ENCODE measurements at regions not wholly inside any gene's neighbourhood (a gene's known extent, or its start where the extent isn't known, plus 50 kb on each side); places are given as distances from the start of the nearest gene placed in this dataset.
A peak's percentile ranks its signal among the peaks of the same experiment; 100 is the strongest.

DNA sequence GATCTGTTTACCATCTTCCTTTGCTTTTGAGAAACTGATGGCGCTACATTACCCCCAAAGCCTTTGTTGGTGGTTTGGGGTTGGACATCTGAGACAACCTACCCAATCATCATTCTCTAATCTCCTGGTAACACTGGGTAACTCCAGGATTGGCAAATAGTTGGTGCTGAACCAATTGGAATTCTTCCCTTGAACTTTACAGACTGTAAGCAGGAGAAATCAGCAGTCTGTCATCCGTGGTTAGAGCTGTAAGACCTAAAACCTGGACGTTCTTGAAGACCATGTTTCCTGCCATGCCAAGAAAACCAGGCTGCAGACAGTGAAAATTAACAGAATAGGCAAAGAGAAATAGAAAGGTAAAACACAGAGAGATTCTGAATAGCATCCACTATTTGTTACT lies 398.8 kb upstream of the SALL1 start:
- H3K4me1 ChIP-seq (ENCODE audit: control insufficient read depth, insufficient read depth, low read length), result peaks cover 10% of the 10 kb centered on the region
- no peak overlapping the region; the same call in 1 of the 2 replicates for H3K4me2 ChIP-seq (ENCODE audit: low read depth, low read length)
- ChIA-PET POLR2A (ENCODE audit: unreplicated experiment) (no interaction called here), CTCF (interaction anchor here (1.4 kb wide), 1 partner anchor 19 kb away, joined by 3 read pairs; no protein-coding TSS in a partner anchor)
- in situ Hi-C loops (cut with MboI; ENCODE audit: low sequenced_read_pairs) (no loop called here), intact Hi-C loops (cut with micrococcal nuclease) (loop anchor here (5.0 kb wide), 1 partner anchor 398 kb away; the partner anchor contains the start of gene SALL1), dilution Hi-C loops (cut with HindIII; ENCODE audit: low sequenced_read_pairs, unreplicated experiment) (no loop called here)
- no peak overlapping the region for H2AK5ac ChIP-seq (ENCODE audit: low read depth, low read length)
- no peak overlapping the region for H2BK5ac ChIP-seq (ENCODE audit: low read depth, low read length, poor library complexity, severe bottlenecking)
- H3K56ac ChIP-seq (ENCODE audit: extremely low read depth, insufficient read depth, low read length), result no peak overlapping the region
- H3K27me3 ChIP-seq (ENCODE audit: control insufficient read depth, insufficient read depth, low read length), result no peaks in the 10 kb centered on the region
- H3K18ac ChIP-seq (ENCODE audit: low read depth, low read length), result peak overlapping the region; percentile 59; the same call in 1 of the 2 replicates
- no peaks in the 10 kb centered on the region for H3K79me1 ChIP-seq (ENCODE audit: low read depth in 1 of 2, low read length in 2 of 2)
- ATAC-seq (ENCODE audit: low read depth), result peak; percentile 48; the same call in 1 of the 2 replicates
- H3K14ac ChIP-seq (replicated peaks; ENCODE audit: low read depth, low read length), result peak overlapping the region; percentile 49; the same call in 1 of the 2 replicates
- H4K20me1 ChIP-seq (ENCODE audit: insufficient read depth, low read length), result no peaks in the 10 kb centered on the region
- H2AFZ ChIP-seq (replicated peaks; ENCODE audit: low read length, poor library complexity), result no peak overlapping the region
- H2BK20ac ChIP-seq (ENCODE audit: low read depth, low read length), result peak overlapping the region; percentile 51; the same call in 1 of the 2 replicates
- H3K9me3 ChIP-seq (ENCODE audit: control insufficient read depth, insufficient read depth, low read length), result no peaks in the 10 kb centered on the region
- no peak overlapping the region for H3K4ac ChIP-seq (ENCODE audit: low read depth, low read length)
- H3K9ac ChIP-seq (ENCODE audit: low read depth, low read length), result no peak overlapping the region
- no peak for TF ChIP-seq CHD1 (IDR thresholded peaks at IDR 0.05; ENCODE audit: low read depth, low read length)
- no peak for TF ChIP-seq NFE2L2 (IDR thresholded peaks at IDR 0.05; ENCODE audit: low read depth, low read length)
- TF ChIP-seq, protein P1, sequence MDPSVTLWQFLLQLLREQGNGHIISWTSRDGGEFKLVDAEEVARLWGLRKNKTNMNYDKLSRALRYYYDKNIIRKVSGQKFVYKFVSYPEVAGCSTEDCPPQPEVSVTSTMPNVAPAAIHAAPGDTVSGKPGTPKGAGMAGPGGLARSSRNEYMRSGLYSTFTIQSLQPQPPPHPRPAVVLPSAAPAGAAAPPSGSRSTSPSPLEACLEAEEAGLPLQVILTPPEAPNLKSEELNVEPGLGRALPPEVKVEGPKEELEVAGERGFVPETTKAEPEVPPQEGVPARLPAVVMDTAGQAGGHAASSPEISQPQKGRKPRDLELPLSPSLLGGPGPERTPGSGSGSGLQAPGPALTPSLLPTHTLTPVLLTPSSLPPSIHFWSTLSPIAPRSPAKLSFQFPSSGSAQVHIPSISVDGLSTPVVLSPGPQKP (IDR thresholded peaks at IDR 0.05; ENCODE audit: borderline replicate concordance, low read depth, low read length), result no peak
- no peak for TF ChIP-seq SMC3 (IDR thresholded peaks at IDR 0.05; ENCODE audit: low read depth, low read length)
- no peak for TF ChIP-seq MXI1 (IDR thresholded peaks at IDR 0.05; ENCODE audit: borderline replicate concordance, low read depth, low read length)
- no peak for TF ChIP-seq BHLHE40 (IDR thresholded peaks at IDR 0.05; ENCODE audit: low read depth, low read length)
- TF ChIP-seq RCOR1 (IDR thresholded peaks at IDR 0.05; ENCODE audit: insufficient replicate concordance, low read length), result no peak
- TF ChIP-seq, protein P2, sequence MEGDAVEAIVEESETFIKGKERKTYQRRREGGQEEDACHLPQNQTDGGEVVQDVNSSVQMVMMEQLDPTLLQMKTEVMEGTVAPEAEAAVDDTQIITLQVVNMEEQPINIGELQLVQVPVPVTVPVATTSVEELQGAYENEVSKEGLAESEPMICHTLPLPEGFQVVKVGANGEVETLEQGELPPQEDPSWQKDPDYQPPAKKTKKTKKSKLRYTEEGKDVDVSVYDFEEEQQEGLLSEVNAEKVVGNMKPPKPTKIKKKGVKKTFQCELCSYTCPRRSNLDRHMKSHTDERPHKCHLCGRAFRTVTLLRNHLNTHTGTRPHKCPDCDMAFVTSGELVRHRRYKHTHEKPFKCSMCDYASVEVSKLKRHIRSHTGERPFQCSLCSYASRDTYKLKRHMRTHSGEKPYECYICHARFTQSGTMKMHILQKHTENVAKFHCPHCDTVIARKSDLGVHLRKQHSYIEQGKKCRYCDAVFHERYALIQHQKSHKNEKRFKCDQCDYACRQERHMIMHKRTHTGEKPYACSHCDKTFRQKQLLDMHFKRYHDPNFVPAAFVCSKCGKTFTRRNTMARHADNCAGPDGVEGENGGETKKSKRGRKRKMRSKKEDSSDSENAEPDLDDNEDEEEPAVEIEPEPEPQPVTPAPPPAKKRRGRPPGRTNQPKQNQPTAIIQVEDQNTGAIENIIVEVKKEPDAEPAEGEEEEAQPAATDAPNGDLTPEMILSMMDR (conservative IDR thresholded peaks at IDR 0.05; ENCODE audit: low read depth, low read length), result no peak
- TF ChIP-seq RFX5 (IDR thresholded peaks at IDR 0.05; ENCODE audit: low read depth, low read length), result no peak
- TF ChIP-seq MAFK (IDR thresholded peaks at IDR 0.05; ENCODE audit: low read depth, low read length), result no peak
- no peak for TF ChIP-seq RAD21 (IDR thresholded peaks at IDR 0.05; ENCODE audit: low read length)
- TF ChIP-seq, protein P3, sequence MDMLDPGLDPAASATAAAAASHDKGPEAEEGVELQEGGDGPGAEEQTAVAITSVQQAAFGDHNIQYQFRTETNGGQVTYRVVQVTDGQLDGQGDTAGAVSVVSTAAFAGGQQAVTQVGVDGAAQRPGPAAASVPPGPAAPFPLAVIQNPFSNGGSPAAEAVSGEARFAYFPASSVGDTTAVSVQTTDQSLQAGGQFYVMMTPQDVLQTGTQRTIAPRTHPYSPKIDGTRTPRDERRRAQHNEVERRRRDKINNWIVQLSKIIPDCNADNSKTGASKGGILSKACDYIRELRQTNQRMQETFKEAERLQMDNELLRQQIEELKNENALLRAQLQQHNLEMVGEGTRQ (IDR thresholded peaks at IDR 0.05; ENCODE audit: low read depth, low read length), result no peak
- TF ChIP-seq MAZ (IDR thresholded peaks at IDR 0.05; ENCODE audit: borderline replicate concordance, low read depth, low read length), result no peak
- TF ChIP-seq FOS (IDR thresholded peaks at IDR 0.05; ENCODE audit: low read depth, low read length), result no peak
- no peak for TF ChIP-seq CEBPB (IDR thresholded peaks at IDR 0.05; ENCODE audit: low read depth, low read length)
- no peak for TF ChIP-seq POLR2A (IDR thresholded peaks at IDR 0.05; ENCODE audit: low read depth, low read length)
- H2AK9ac ChIP-seq (replicated peaks; ENCODE audit: low read depth, low read length, poor library complexity), result no peak overlapping the region
- no peak overlapping the region for H4K5ac ChIP-seq (ENCODE audit: low read depth, low read length)
- BruUV-seq (replicated peaks), result no TSS peak
- no peaks in the 10 kb centered on the region for H3K36me3 ChIP-seq (ENCODE audit: control insufficient read depth, insufficient read depth, low read length)
- H3K23ac ChIP-seq (ENCODE audit: low read depth, low read length), result no peak overlapping the region
- 63% methylated on average over 2 of the region's 3 CpGs; no CpG with 5 or more reads in 1 of the 2 experiments for WGBS, 2 experiments (ENCODE audit: extremely low coverage in 2 of 2, insufficient read length in 1 of 2)
- no peak overlapping the region for H4K8ac ChIP-seq (ENCODE audit: low read depth in 2 of 2, low read length in 2 of 2)
- no peak overlapping the region for H4K91ac ChIP-seq (ENCODE audit: insufficient read depth, low read depth, low read length)
- no peak overlapping the region for H2BK120ac ChIP-seq (ENCODE audit: low read depth, low read length)
- peak; percentile 62 for DNase-seq
- no peaks in the 10 kb centered on the region for H3K9me1 ChIP-seq (ENCODE audit: insufficient read depth, low read length)
- H3K27ac ChIP-seq (ENCODE audit: insufficient read depth, low read length), result no peak overlapping the region
- no peak overlapping the region for H3K4me3 ChIP-seq (ENCODE audit: insufficient read depth, low read depth, low read length)
- H2BK15ac ChIP-seq (ENCODE audit: low read depth, low read length), result no peak overlapping the region

Measured in IMR-90 (cell line).